Inflammatory macrophage (primary cell): ENCODE measurements at regions not wholly inside any gene's neighbourhood (a gene's known extent, or its start where the extent isn't known, plus 50 kb on each side); places are given as distances from the start of the nearest gene placed in this dataset.

ENCODE experiments used
- DNase-seq, 2 donors: peaks; one replicate each; pipeline ENCODE4 v3.0.0-alpha.2; 2020 to 2022

GRCh38 chr4:100284129-100284880 is 94.0 kb upstream of the DDIT4L start:
- DNase-seq, result no peak

GRCh38 chr4:100280807-100281206 is 90.5 kb upstream of the DDIT4L start:
- no peak for DNase-seq

- no peak for DNase-seq
Measured at GRCh38 chr4:100278567-100278966, 88.3 kb upstream of the DDIT4L start.

GRCh38 chr4:100269446-100269845 is 79.2 kb upstream of the DDIT4L start:
- no peak for DNase-seq

- DNase-seq, result no peak
Measured at GRCh38 chr4:100268789-100269188, 78.5 kb upstream of the DDIT4L start.

- no peak for DNase-seq
Measured at GRCh38 chr4:100261346-100261745, 71.1 kb upstream of the DDIT4L start.

GRCh38 chr4:100258675-100259074 is 68.4 kb upstream of the DDIT4L start:
- no peak for DNase-seq

GRCh38 chr4:100257567-100257966 is 67.3 kb upstream of the DDIT4L start:
- DNase-seq, result no peak

GRCh38 chr4:100254237-100254636 is 64.0 kb upstream of the DDIT4L start:
- no peak for DNase-seq

GRCh38 chr4:100248476-100248875 is 58.2 kb upstream of the DDIT4L start:
- no peak for DNase-seq

- no peak for DNase-seq
Measured at GRCh38 chr4:100246697-100247096, 56.4 kb upstream of the DDIT4L start.

GRCh38 chr4:100244347-100244746 is 54.1 kb upstream of the DDIT4L start:
- DNase-seq, result no peak
